NCI-H2227 treated with DMSO at 0.1 percent for 48 hours (cell line): ENCODE measurements at regions not wholly inside any gene's neighbourhood (a gene's known extent, or its start where the extent isn't known, plus 50 kb on each side); places are given as distances from the start of the nearest gene placed in this dataset.
A peak's percentile ranks its signal among the peaks of the same experiment; 100 is the strongest.

Source experiments
- DNase-seq: peaks from one replicate; lab custom pipeline; 2025; lab: John Stamatoyannopoulos, UW

GRCh38 chr11:131121426-131122333 is 205.4 kb upstream of the SNX19 start:
- peak; percentile 11 for DNase-seq

- no peak for DNase-seq
Measured at GRCh38 chr11:131122448-131122847, 206.2 kb upstream of the SNX19 start.

- no peak for DNase-seq
Measured at GRCh38 chr11:131129474-131129873, 213.2 kb upstream of the SNX19 start.

GRCh38 chr11:131135611-131136010 is 219.3 kb upstream of the SNX19 start:
- no peak for DNase-seq

- DNase-seq = no peak
Measured at GRCh38 chr11:131136486-131136885, 220.2 kb upstream of the SNX19 start.

GRCh38 chr11:131137046-131137445 is 220.8 kb upstream of the SNX19 start:
- no peak for DNase-seq

- no peak for DNase-seq
Measured at GRCh38 chr11:131138731-131139130, 222.5 kb upstream of the SNX19 start.

GRCh38 chr11:131145791-131146190 is 224.6 kb upstream of the NTM start:
- no peak for DNase-seq

GRCh38 chr11:131146827-131147490 is 223.5 kb upstream of the NTM start:
- peak; percentile 39 for DNase-seq

GRCh38 chr11:131154351-131154750 is 216.1 kb upstream of the NTM start:
- DNase-seq = no peak

GRCh38 chr11:131157678-131158077 is 212.7 kb upstream of the NTM start:
- DNase-seq = no peak

GRCh38 chr11:131160846-131161245 is 209.6 kb upstream of the NTM start:
- DNase-seq = no peak

- DNase-seq = no peak
Measured at GRCh38 chr11:131163613-131164012, 206.8 kb upstream of the NTM start.

GRCh38 chr11:131165036-131165435 is 205.4 kb upstream of the NTM start:
- DNase-seq = no peak

- DNase-seq = no peak
Measured at GRCh38 chr11:131168839-131169713, 201.3 kb upstream of the NTM start.

- no peak for DNase-seq
Measured at GRCh38 chr11:131172011-131172410, 198.4 kb upstream of the NTM start.

- no peak for DNase-seq
Measured at GRCh38 chr11:131178020-131178419, 192.4 kb upstream of the NTM start.

- no peak for DNase-seq
Measured at GRCh38 chr11:131178596-131178995, 191.8 kb upstream of the NTM start.

- no peak for DNase-seq
Measured at GRCh38 chr11:131179836-131180235, 190.6 kb upstream of the NTM start.

GRCh38 chr11:131185915-131186314 is 184.5 kb upstream of the NTM start:
- no peak for DNase-seq

- DNase-seq = peak; percentile 46
Measured at GRCh38 chr11:131186629-131187101, 183.8 kb upstream of the NTM start.

GRCh38 chr11:131190446-131190845 is 180.0 kb upstream of the NTM start:
- DNase-seq = no peak
